ENCODE measurements at regions not wholly inside any gene's neighbourhood (a gene's known extent, or its start where the extent isn't known, plus 50 kb on each side); places are given as distances from the start of the nearest gene placed in this dataset.

- TF ChIP-seq CTCF (IDR thresholded peaks at IDR 0.05) (no peak), POLR2A (IDR thresholded peaks at IDR 0.05) (no peak)
These were observed 161.6 kb downstream of the GLUL start for GRCh38 chr1:182229921-182230491.
